Fibroblast of pulmonary artery (primary cell): ENCODE measurements at regions not wholly inside any gene's neighbourhood (a gene's known extent, or its start where the extent isn't known, plus 50 kb on each side); places are given as distances from the start of the nearest gene placed in this dataset.
A peak's percentile ranks its signal among the peaks of the same experiment; 100 is the strongest.
"Not testable (repeated sequence)": the region's sequence is repeated elsewhere in the genome, so short reads cannot be mapped to it uniquely, and the experiment has no call there.

Experiments
- DNase-seq: peaks from one replicate; pipeline ENCODE4 v3.0.0-alpha.2; 2010; ENCODE audit warnings: low read depth
- H3K4me3 ChIP-seq: replicated peaks from 2 replicates; pipeline ENCODE4 v1.5.1; 2011; ENCODE audit warnings: low read depth, mild to moderate bottlenecking, control low read depth, low read length, moderate library complexity
- CTCF ChIP-seq: IDR thresholded peaks from 2 replicates; pipeline ENCODE4 v1.5.1; 2011; ENCODE audit warnings: mild to moderate bottlenecking, control low read depth, low read length, inconsistent platforms; ENCODE audit errors: missing control alignments

- peak; percentile 29 for DNase-seq
- TF ChIP-seq CTCF: no peak
- H3K4me3 ChIP-seq: peak overlapping the region; percentile 36
These were observed 65.8 kb upstream of the SLC8A3 start for GRCh38 chr14:70254476-70254961.

DNA sequence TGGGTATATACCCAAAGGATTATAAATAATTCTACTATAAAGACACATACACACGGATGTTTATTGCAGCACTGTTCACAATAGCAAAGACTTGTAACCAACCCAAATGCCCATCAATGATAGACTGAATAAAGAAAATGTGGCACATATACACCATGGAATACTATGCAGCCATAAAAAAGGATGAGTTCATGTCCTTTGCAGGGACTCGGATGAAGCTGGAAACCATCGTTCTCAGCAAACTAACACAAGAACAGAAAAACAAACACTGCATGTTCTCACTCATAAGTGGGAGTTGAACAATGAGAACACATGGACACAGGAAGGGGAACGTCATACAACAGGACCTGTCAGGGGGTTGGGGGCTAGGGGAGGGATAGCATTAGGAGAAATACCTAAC is 64.8 kb upstream of the SLC8A3 start:
- not testable (repeated sequence) for DNase-seq, H3K4me3 ChIP-seq

DNA sequence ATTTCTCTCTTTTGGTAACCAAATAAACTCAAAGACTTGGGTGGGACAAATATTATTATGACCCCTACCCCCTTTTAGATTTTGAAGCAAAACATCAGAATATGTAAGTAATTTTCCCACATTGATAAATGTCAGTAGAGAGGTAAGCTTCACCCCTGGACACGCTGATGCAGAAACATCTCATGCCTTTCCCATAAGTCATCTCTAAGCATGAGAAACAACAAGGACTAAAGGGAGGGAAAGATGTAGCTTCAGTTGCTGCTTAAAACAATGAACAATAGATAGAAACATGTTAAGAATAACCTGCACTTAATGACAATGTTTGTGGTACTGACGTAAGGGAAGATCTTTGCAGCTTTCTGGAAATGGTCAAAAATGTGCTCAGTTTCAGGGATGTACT is 56.3 kb upstream of the SLC8A3 start:
- DNase-seq: no peak
- TF ChIP-seq CTCF: no peak
- no peak overlapping the region for H3K4me3 ChIP-seq

DNA sequence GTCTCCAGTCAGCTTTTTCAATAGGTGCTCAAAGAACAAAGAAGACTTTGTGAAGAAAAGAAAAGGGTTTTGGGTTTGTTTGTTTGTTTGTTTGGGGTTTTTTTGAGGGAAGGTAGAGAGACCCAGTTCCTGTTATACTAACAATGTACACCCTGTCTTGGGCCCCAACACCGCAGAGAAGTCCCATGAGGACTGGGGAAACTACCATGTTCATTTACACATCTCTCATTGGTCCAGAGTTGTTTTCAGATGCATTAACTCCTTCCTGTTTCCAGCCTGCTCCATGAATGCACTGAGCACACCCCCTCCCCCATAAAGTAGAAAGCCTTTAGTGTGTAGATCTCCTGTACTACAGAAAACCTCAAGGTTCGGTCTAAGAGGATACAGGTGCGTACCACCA is 51.1 kb upstream of the SLC8A3 start:
- no peak overlapping the region for H3K4me3 ChIP-seq
- no peak for TF ChIP-seq CTCF
- DNase-seq: no peak

GRCh38 chr14:70238635-70239034 is 49.9 kb upstream of the SLC8A3 start:
- DNase-seq, H3K4me3 ChIP-seq: not testable (repeated sequence)
